H1 (cell line): ENCODE measurements at regions not wholly inside any gene's neighbourhood (a gene's known extent, or its start where the extent isn't known, plus 50 kb on each side); places are given as distances from the start of the nearest gene placed in this dataset.

Source experiments
- CTCF ChIA-PET: fragments of 300-600 bp; sonication (Branson Sonifier 250); formaldehyde crosslinking; loops from one replicate; lab custom pipeline; 2021; ENCODE audit not compliant: partially characterized antibody; lab: Charles Lee
- POLR2A ChIA-PET: fragments of 300-600 bp; sonication (Branson Sonifier 250); formaldehyde crosslinking; loops from one replicate; lab custom pipeline; 2021; ENCODE audit warnings: inconsistent platforms; ENCODE audit not compliant: partially characterized antibody; lab: Charles Lee
- DNase-seq, 2 experiments: peaks; one replicate each; pipeline versions ENCODE4 v3.0.0 to v3.0.0-alpha.2; 2010 to 2022; ENCODE audit warnings: low spot score in 2 of 2, low read depth in 1 of 2, mixed read lengths in 1 of 2
- FAIRE-seq: peaks from 2 replicates; lab custom pipeline; 2011; peaks lifted over from hg19 to GRCh38; lab: Jason Lieb, UNC
- H2AFZ ChIP-seq: 2 replicates; pipeline ENCODE4 v1.8.1; 2012; ENCODE audit warnings: low read length, inconsistent platforms
- H2AK5ac ChIP-seq: 2 replicates; pipeline ENCODE4 v1.6.1; 2013; ENCODE audit warnings: low read depth, low read length
- H2BK120ac ChIP-seq: replicated peaks from 2 replicates; pipeline ENCODE3; 2013; ENCODE audit warnings: low read depth, low read length, inconsistent platforms
- H2BK12ac ChIP-seq: 2 replicates; pipeline ENCODE4 v1.6.1; 2013; ENCODE audit warnings: low read depth, low read length
- H2BK15ac ChIP-seq: 2 replicates; pipeline ENCODE4 v1.6.1; 2013; ENCODE audit warnings: low read length
- H2BK20ac ChIP-seq: 2 replicates; pipeline ENCODE4 v1.6.1; 2013; ENCODE audit warnings: low read length
- H2BK5ac ChIP-seq: 2 replicates; pipeline ENCODE4 v1.6.1; 2013; ENCODE audit warnings: low read depth, low read length
- H3K14ac ChIP-seq: 2 replicates; pipeline ENCODE4 v1.6.1; 2013; ENCODE audit warnings: inconsistent platforms; ENCODE audit not compliant: insufficient read length
- H3K18ac ChIP-seq: 2 replicates; pipeline ENCODE4 v1.6.1; 2013; ENCODE audit warnings: low read length; ENCODE audit errors: extremely low read depth
- H3K23ac ChIP-seq: 2 replicates; pipeline ENCODE4 v1.6.1; 2013; ENCODE audit warnings: inconsistent platforms; ENCODE audit not compliant: insufficient read length
- H3K23me2 ChIP-seq: 2 replicates; pipeline ENCODE4 v1.6.1; 2013; ENCODE audit warnings: low read depth, low read length
- H3K27ac ChIP-seq: 2 replicates; pipeline ENCODE4 v1.6.1; 2011; ENCODE audit warnings: low read depth, low read length, inconsistent platforms
- H3K27me3 ChIP-seq, 4 experiments: replicated peaks in 1 of 4; 1 replicate in 1 of 4; 2 replicates in 3 of 4; pipeline versions ENCODE4 v1.6.1 to v1.8.1; 2011 to 2013; ENCODE audit warnings: low read length in 3 of 4, mild to moderate bottlenecking in 3 of 4, inconsistent platforms in 2 of 4, mixed read lengths in 2 of 4, moderate library complexity in 1 of 4; ENCODE audit not compliant: control insufficient read depth in 3 of 4, insufficient read depth in 3 of 4; ENCODE audit errors: extremely low read depth in 1 of 4
- H3K36me3 ChIP-seq, 4 experiments: 2 replicates each; pipeline versions ENCODE4 v1.6.1 to v1.8.1; 2011 to 2013; ENCODE audit warnings: mild to moderate bottlenecking in 4 of 4, low read length in 3 of 4, moderate library complexity in 2 of 4, control low read depth in 1 of 4, inconsistent platforms in 1 of 4; ENCODE audit not compliant: insufficient read depth in 4 of 4, control insufficient read depth in 2 of 4
- H3K4ac ChIP-seq: replicated peaks from 2 replicates; pipeline ENCODE3; 2013; ENCODE audit warnings: low read length, low read depth, mixed read lengths, inconsistent platforms; ENCODE audit not compliant: insufficient read length
- H3K4me1 ChIP-seq, 4 experiments: replicated peaks in 1 of 4; 1 replicate in 1 of 4; 2 replicates in 3 of 4; pipeline versions ENCODE4 v1.6.1 to v1.8.1; 2011 to 2013; ENCODE audit warnings: low read length in 3 of 4, inconsistent platforms in 2 of 4, mixed read lengths in 1 of 4; ENCODE audit not compliant: insufficient read depth in 4 of 4, control insufficient read depth in 3 of 4
- H3K4me2 ChIP-seq, 2 experiments: 2 replicates each; pipeline versions ENCODE4 v1.6.1 to v1.8.1; 2011 to 2013; ENCODE audit warnings: low read depth in 2 of 2, low read length in 2 of 2, control low read depth in 1 of 2, inconsistent platforms in 1 of 2, mild to moderate bottlenecking in 1 of 2; ENCODE audit not compliant: insufficient read depth in 1 of 2
- H3K4me3 ChIP-seq, 4 experiments: fragments of 200-600, 300-600 bp in 1 of 4; sonication (generic), shearing (Covaris generic), sonication (Bioruptor Twin) in 1 of 4; 2 replicates each; pipeline versions ENCODE4 v1.5.1 to v1.8.1; 2011 to 2016; ENCODE audit warnings: low read length in 4 of 4, low read depth in 3 of 4, control low read depth in 2 of 4, inconsistent platforms in 2 of 4, mild to moderate bottlenecking in 2 of 4, mixed read lengths in 1 of 4, moderate library complexity in 1 of 4; ENCODE audit not compliant: insufficient read depth in 2 of 4; ENCODE audit errors: extremely low read depth in 1 of 4
- H3K56ac ChIP-seq: replicated peaks from 2 replicates; pipeline ENCODE3; 2013; ENCODE audit warnings: low read depth, mild to moderate bottlenecking, mixed read lengths, low read length, inconsistent platforms; ENCODE audit not compliant: insufficient read length
- H3K79me1 ChIP-seq: 2 replicates; pipeline ENCODE4 v1.6.1; 2013; ENCODE audit warnings: low read depth, low read length, control low read depth
- H3K79me2 ChIP-seq, 2 experiments: 2 replicates each; pipeline versions ENCODE4 v1.6.1 to v1.8.1; 2012 to 2013; ENCODE audit warnings: low read length in 2 of 2, mild to moderate bottlenecking in 2 of 2, inconsistent platforms in 1 of 2; ENCODE audit not compliant: insufficient read depth in 2 of 2, control insufficient read depth in 1 of 2
- H3K9ac ChIP-seq, 4 experiments: replicated peaks in 1 of 4; 1 replicate in 1 of 4; 2 replicates in 3 of 4; pipeline versions ENCODE4 v1.6.1 to v1.8.1; 2011 to 2013; ENCODE audit warnings: low read depth in 3 of 4, low read length in 3 of 4, control low read depth in 2 of 4, mild to moderate bottlenecking in 2 of 4, moderate library complexity in 2 of 4, inconsistent platforms in 1 of 4; ENCODE audit errors: extremely low read depth in 1 of 4
- H3K9me3 ChIP-seq, 2 experiments: 2 replicates each; pipeline versions ENCODE4 v1.6.1 to v1.8.1; 2012 to 2013; ENCODE audit warnings: mild to moderate bottlenecking in 2 of 2, moderate library complexity in 2 of 2, control low read depth in 1 of 2, inconsistent platforms in 1 of 2, low read depth in 1 of 2, low read length in 1 of 2, mixed read lengths in 1 of 2; ENCODE audit not compliant: insufficient read depth in 2 of 2
- H4K20me1 ChIP-seq, 2 experiments: replicated peaks in 1 of 2; 2 replicates each; pipeline versions ENCODE3 to v1.8.1; 2011 to 2013; ENCODE audit warnings: inconsistent platforms in 2 of 2, low read length in 2 of 2, mild to moderate bottlenecking in 1 of 2; ENCODE audit not compliant: insufficient read depth in 2 of 2, control insufficient read depth in 1 of 2
- H4K5ac ChIP-seq: 2 replicates; pipeline ENCODE4 v1.6.1; 2013; ENCODE audit warnings: low read length, low read depth, mixed read lengths, inconsistent platforms; ENCODE audit not compliant: insufficient read length
- H4K8ac ChIP-seq: 2 replicates; pipeline ENCODE4 v1.8.0; 2013; ENCODE audit warnings: mild to moderate bottlenecking, moderate library complexity, low read length, inconsistent platforms; ENCODE audit not compliant: insufficient read depth; ENCODE audit errors: extremely low read depth
- H4K91ac ChIP-seq: replicated peaks from 2 replicates; pipeline ENCODE3; 2013; ENCODE audit warnings: low read length, mixed read lengths, inconsistent platforms; ENCODE audit not compliant: insufficient read length
- EGR1 ChIP-seq: IDR thresholded peaks from 2 replicates; pipeline ENCODE4 v1.6.1; 2011; ENCODE audit warnings: low read depth, low read length, borderline replicate concordance
- JUND ChIP-seq: IDR thresholded peaks from 2 replicates; pipeline ENCODE4 v1.6.1; 2011; ENCODE audit warnings: mild to moderate bottlenecking, improper control_type of control experiment, low read length
- POLR2A ChIP-seq, 2 experiments: IDR thresholded peaks; 1 replicate in 1 of 2; 2 replicates in 1 of 2; pipeline ENCODE4 v1.6.1; 2011; ENCODE audit warnings: low read depth in 2 of 2, low read length in 2 of 2, mild to moderate bottlenecking in 2 of 2; ENCODE audit errors: control extremely low read depth in 1 of 2
- POLR2AphosphoS5 ChIP-seq: IDR thresholded peaks from 2 replicates; pipeline ENCODE4 v1.6.1; 2011; ENCODE audit warnings: low read depth, low read length
- RXRA ChIP-seq: IDR thresholded peaks from 2 replicates; pipeline ENCODE4 v1.6.1; 2011; ENCODE audit warnings: low read depth, mild to moderate bottlenecking, low read length, moderate library complexity; ENCODE audit not compliant: insufficient read depth
- SP4 ChIP-seq: IDR thresholded peaks from 2 replicates; pipeline ENCODE4 v1.6.1; 2012; ENCODE audit warnings: low read length, inconsistent platforms
- TEAD4 ChIP-seq: IDR thresholded peaks from 2 replicates; pipeline ENCODE4 v1.6.1; 2012; ENCODE audit warnings: low read depth, low read length, inconsistent platforms, mixed read lengths
- YY1 ChIP-seq: IDR thresholded peaks from 2 replicates; pipeline ENCODE4 v1.6.1; 2011; ENCODE audit warnings: low read depth, mild to moderate bottlenecking, low read length
- WGBS, 2 experiments: shearing (Covaris generic) in 1 of 2; methylation state at CpG; one replicate each; pipeline versions ENCODE4 v1.1.6 to v1.1.7; 2013 to 2015; ENCODE audit warnings: low lambda C conversion rate in 2 of 2, mixed read lengths in 2 of 2, inconsistent platforms in 1 of 2, low coverage in 1 of 2, missing lambda C conversion rate in 1 of 2; ENCODE audit not compliant: insufficient replicate concordance in 2 of 2, insufficient coverage in 1 of 2, insufficient read length in 1 of 2; ENCODE audit errors: extremely low coverage in 1 of 2, missing lambda C conversion rate in 1 of 2; 5-methylcytosine and 5-hydroxymethylcytosine counted together

DNA sequence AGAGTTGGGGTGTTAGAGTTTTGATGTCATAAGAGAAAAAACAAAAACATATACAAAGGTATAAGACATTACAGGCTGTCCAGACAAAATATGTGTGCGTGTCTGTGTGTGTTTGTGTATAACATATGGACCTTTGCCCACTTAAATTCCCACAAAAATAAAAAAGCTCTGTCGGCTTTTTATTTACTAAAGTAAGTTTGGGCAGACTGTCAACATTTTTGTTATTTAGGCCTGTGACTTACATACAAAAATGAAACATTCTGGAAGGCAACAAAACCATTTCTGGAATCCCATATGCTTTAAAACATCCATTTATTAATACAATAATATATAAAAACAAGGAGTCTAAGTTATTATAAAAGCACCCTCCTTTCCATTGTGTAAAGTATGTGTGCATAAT, 960.1 kb upstream of the FAT3 start:
- TF ChIP-seq JUND (no peak), RXRA (no peak), POLR2A (IDR thresholded peaks at IDR 0.05; ENCODE audit: control extremely low read depth in 1 of 2, low read depth in 2 of 2, low read length in 2 of 2) (no peak), POLR2AphosphoS5 (no peak), TEAD4 (no peak), YY1 (no peak), EGR1 (no peak), SP4 (no peak)
- no peaks in the 10 kb centered on the region for H3K36me3 ChIP-seq
- no peak overlapping the region for H3K27ac ChIP-seq
- H3K4ac ChIP-seq: no peak overlapping the region
- no peaks in the 10 kb centered on the region; a peak in 1 of 4 replicates for H3K9me3 ChIP-seq
- no peaks in the 10 kb centered on the region for H3K79me1 ChIP-seq
- no peak for DNase-seq
- no peak overlapping the region for H3K4me3 ChIP-seq
- no peak overlapping the region for H2BK120ac ChIP-seq
- no peak overlapping the region for H2BK15ac ChIP-seq
- no peak overlapping the region for H2BK20ac ChIP-seq
- no peak overlapping the region for H3K9ac ChIP-seq
- H2BK12ac ChIP-seq: no peak overlapping the region
- ChIA-PET CTCF (interaction anchor here (0.6 kb wide), 1 partner anchor 872 kb away, joined by 3 read pairs; no protein-coding TSS in a partner anchor), POLR2A (no interaction called here)
- no peak overlapping the region for H2BK5ac ChIP-seq
- H4K8ac ChIP-seq: no peak overlapping the region
- no peak overlapping the region for H2AFZ ChIP-seq
- no peak for FAIRE-seq
- H3K79me2 ChIP-seq: no peaks in the 10 kb centered on the region
- H3K23ac ChIP-seq: no peak overlapping the region
- H3K56ac ChIP-seq: no peak overlapping the region
- no peak overlapping the region for H4K91ac ChIP-seq
- H4K5ac ChIP-seq: no peak overlapping the region
- no peak overlapping the region for H3K4me2 ChIP-seq
- H2AK5ac ChIP-seq: no peak overlapping the region
- H3K14ac ChIP-seq: no peak overlapping the region
- no peaks in the 10 kb centered on the region for H3K4me1 ChIP-seq
- no peaks in the 10 kb centered on the region for H4K20me1 ChIP-seq
- no peaks in the 10 kb centered on the region for H3K27me3 ChIP-seq
- no peak overlapping the region for H3K18ac ChIP-seq
- H3K23me2 ChIP-seq: no peaks in the 10 kb centered on the region
- 95% methylated on average over 2 of the region's 2 CpGs; no CpG with 5 or more reads in 1 of the 2 experiments for WGBS, 2 experiments
